Liver (tissue), 8 donors: ENCODE measurements at regions not wholly inside any gene's neighbourhood (a gene's known extent, or its start where the extent isn't known, plus 50 kb on each side); places are given as distances from the start of the nearest gene placed in this dataset.

Source experiments
- DNase-seq: peaks from one replicate; pipeline ENCODE4 v3.0.0-alpha.2; 2017; ENCODE audit warnings: low spot score
- H3K27ac ChIP-seq, 2 donors: one replicate each; pipeline ENCODE4 v1.7.0; 2013; ENCODE audit warnings: inconsistent platforms in 2 of 2, low read length in 2 of 2, control low read depth in 1 of 2, low read depth in 1 of 2, mild to moderate bottlenecking in 1 of 2
- H3K27me3 ChIP-seq, 4 donors: one replicate each; pipeline versions ENCODE4 v1.6.1 to v1.7.0; 2013; ENCODE audit warnings: low read length in 3 of 4, inconsistent platforms in 1 of 4, mild to moderate bottlenecking in 1 of 4, moderate library complexity in 1 of 4; ENCODE audit not compliant: control insufficient read depth in 4 of 4, insufficient read depth in 4 of 4
- H3K36me3 ChIP-seq, 4 donors: one replicate each; pipeline versions ENCODE4 v1.6.1 to v1.7.0; 2013; ENCODE audit warnings: low read length in 3 of 4, mild to moderate bottlenecking in 3 of 4, low read depth in 1 of 4, moderate library complexity in 1 of 4; ENCODE audit not compliant: control insufficient read depth in 4 of 4, insufficient read depth in 3 of 4
- H3K4me1 ChIP-seq, 4 donors: one replicate each; pipeline versions ENCODE4 v1.6.1 to v1.7.0; 2013; ENCODE audit warnings: low read length in 3 of 4, mild to moderate bottlenecking in 3 of 4, moderate library complexity in 1 of 4; ENCODE audit not compliant: control insufficient read depth in 4 of 4, insufficient read depth in 4 of 4
- H3K4me3 ChIP-seq, 3 donors: one replicate each; pipeline versions ENCODE4 v1.6.1 to v1.7.0; 2013; ENCODE audit warnings: low read length in 3 of 3, control low read depth in 1 of 3, low read depth in 1 of 3, mild to moderate bottlenecking in 1 of 3
- H3K9ac ChIP-seq, 2 donors: one replicate each; pipeline ENCODE4 v1.7.0; 2013; ENCODE audit warnings: low read length in 2 of 2, mild to moderate bottlenecking in 2 of 2, moderate library complexity in 2 of 2, control low read depth in 1 of 2, low read depth in 1 of 2
- H3K9me3 ChIP-seq, 4 donors: one replicate each; pipeline versions ENCODE4 v1.6.1 to v1.7.0; 2013; ENCODE audit warnings: low read length in 3 of 4; ENCODE audit not compliant: control insufficient read depth in 4 of 4
- EGR1 ChIP-seq, 2 donors: IDR thresholded peaks; 2 replicates each; pipeline ENCODE4 v1.6.1; 2016 to 2018; ENCODE audit warnings: antibody characterized with exemption in 2 of 2, low read depth in 2 of 2
- FOXA1 ChIP-seq: IDR thresholded peaks from 2 replicates; pipeline ENCODE4 v1.6.1; 2016; ENCODE audit warnings: antibody characterized with exemption
- FOXA2 ChIP-seq: IDR thresholded peaks from 2 replicates; pipeline ENCODE4 v1.6.1; 2016; ENCODE audit warnings: antibody characterized with exemption
- HNF4G ChIP-seq: IDR thresholded peaks from 2 replicates; pipeline ENCODE4 v1.6.1; 2016; ENCODE audit warnings: antibody characterized with exemption
- JUND ChIP-seq, 2 donors: IDR thresholded peaks; 2 replicates each; pipeline ENCODE4 v1.6.1; 2016; ENCODE audit warnings: antibody characterized with exemption in 2 of 2
- NR2F2 ChIP-seq: IDR thresholded peaks from 2 replicates; pipeline ENCODE4 v1.6.1; 2016; ENCODE audit warnings: antibody characterized with exemption
- RAD21 ChIP-seq, 2 donors: IDR thresholded peaks; 2 replicates each; pipeline ENCODE4 v1.6.1; 2016; ENCODE audit warnings: antibody characterized with exemption in 2 of 2, mild to moderate bottlenecking in 2 of 2
- RXRA ChIP-seq, 2 donors: IDR thresholded peaks; 2 replicates each; pipeline ENCODE4 v1.6.1; 2017 to 2018; ENCODE audit warnings: antibody characterized with exemption in 2 of 2, mild to moderate bottlenecking in 1 of 2
- SP1 ChIP-seq: IDR thresholded peaks from 2 replicates; pipeline ENCODE4 v1.6.1; 2018; ENCODE audit warnings: antibody characterized with exemption, mild to moderate bottlenecking
- TAF1 ChIP-seq: conservative IDR thresholded peaks from 2 replicates; pipeline ENCODE4 v1.6.1; 2016; ENCODE audit warnings: antibody characterized with exemption, mild to moderate bottlenecking
- YY1 ChIP-seq: IDR thresholded peaks from 2 replicates; pipeline ENCODE4 v1.6.1; 2016; ENCODE audit warnings: antibody characterized with exemption, mild to moderate bottlenecking
- WGBS: extraction: QIAGEN DNeasy Blood & Tissue Kit; methylation state at CpG from one replicate; pipeline ENCODE4 v1.1.7; 2013; 5-methylcytosine and 5-hydroxymethylcytosine counted together
- TF ChIP-seq, protein P1 (sequence below): fragments of 150-350 bp; IDR thresholded peaks from 2 replicates; pipeline ENCODE4 v1.5.1; 2017; ENCODE audit warnings: improper control_type of control experiment, low read depth, low read length; ENCODE audit not compliant: missing input control
- TF ChIP-seq, protein P2 (sequence below): IDR thresholded peaks from 2 replicates; pipeline ENCODE4 v1.6.1; 2016; ENCODE audit warnings: antibody characterized with exemption
- TF ChIP-seq, protein P3 (sequence below): IDR thresholded peaks from 2 replicates; pipeline ENCODE4 v1.6.1; 2016; ENCODE audit warnings: antibody characterized with exemption, mild to moderate bottlenecking
- TF ChIP-seq, protein P4 (sequence below): IDR thresholded peaks from 2 replicates; pipeline ENCODE4 v1.6.1; 2016; ENCODE audit warnings: antibody characterized with exemption
- TF ChIP-seq, protein P5 (sequence below): IDR thresholded peaks from 2 replicates; pipeline ENCODE4 v1.6.1; 2016; ENCODE audit warnings: antibody characterized with exemption
- donor health status: healthy.
- donor health status: healthy.
- donor health status: healthy.
- donor health status: healthy.
- donor health status: healthy.

DNA sequence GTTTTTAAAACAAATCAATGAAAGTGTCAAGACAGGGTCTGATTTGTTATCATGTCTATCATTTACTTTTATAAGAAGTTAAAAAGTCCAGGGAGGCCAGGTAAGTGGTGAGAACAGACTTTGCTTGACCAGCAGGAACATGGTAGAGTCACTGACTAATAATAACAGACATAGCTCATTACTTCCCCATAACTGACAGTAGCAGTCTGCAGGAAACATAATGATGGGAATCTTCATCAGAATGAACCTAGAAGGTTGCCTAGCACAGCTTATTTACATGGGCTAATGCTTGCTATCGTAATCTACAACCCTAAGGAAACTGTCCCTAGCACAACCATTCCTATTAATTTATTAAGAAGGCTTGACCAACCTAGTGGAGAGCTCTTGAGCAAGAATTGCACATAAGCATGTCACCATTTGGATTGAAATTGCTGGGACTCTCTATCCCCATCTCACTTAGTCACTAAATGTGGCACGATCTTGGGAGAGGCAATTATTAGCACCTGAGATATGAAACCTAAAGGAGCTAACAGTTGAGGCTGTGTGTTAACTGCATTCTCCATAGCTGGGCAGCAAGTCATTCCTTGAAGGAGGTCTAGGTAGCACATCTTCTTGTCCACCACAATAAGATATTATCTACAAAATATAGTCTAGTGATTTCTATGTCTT lies 139.6 kb upstream of the ZBTB20 start:
- no peak for DNase-seq

More for the DNA sequence above, 139.6 kb upstream of the ZBTB20 start:
- H3K4me1 ChIP-seq = no peaks in the 10 kb centered on the region
- 85% methylated on average over 2 of the region's 2 CpGs for WGBS
- H3K27ac ChIP-seq = no peak overlapping the region
- no peak for TF ChIP-seq JUND (IDR thresholded peaks at IDR 0.05)
- TF ChIP-seq, protein P1, sequence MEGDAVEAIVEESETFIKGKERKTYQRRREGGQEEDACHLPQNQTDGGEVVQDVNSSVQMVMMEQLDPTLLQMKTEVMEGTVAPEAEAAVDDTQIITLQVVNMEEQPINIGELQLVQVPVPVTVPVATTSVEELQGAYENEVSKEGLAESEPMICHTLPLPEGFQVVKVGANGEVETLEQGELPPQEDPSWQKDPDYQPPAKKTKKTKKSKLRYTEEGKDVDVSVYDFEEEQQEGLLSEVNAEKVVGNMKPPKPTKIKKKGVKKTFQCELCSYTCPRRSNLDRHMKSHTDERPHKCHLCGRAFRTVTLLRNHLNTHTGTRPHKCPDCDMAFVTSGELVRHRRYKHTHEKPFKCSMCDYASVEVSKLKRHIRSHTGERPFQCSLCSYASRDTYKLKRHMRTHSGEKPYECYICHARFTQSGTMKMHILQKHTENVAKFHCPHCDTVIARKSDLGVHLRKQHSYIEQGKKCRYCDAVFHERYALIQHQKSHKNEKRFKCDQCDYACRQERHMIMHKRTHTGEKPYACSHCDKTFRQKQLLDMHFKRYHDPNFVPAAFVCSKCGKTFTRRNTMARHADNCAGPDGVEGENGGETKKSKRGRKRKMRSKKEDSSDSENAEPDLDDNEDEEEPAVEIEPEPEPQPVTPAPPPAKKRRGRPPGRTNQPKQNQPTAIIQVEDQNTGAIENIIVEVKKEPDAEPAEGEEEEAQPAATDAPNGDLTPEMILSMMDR = no peak
- TF ChIP-seq FOXA1 = no peak
- TF ChIP-seq, protein P2, sequence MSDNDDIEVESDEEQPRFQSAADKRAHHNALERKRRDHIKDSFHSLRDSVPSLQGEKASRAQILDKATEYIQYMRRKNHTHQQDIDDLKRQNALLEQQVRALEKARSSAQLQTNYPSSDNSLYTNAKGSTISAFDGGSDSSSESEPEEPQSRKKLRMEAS = no peak
- no peak for TF ChIP-seq TAF1
- TF ChIP-seq, protein P3, sequence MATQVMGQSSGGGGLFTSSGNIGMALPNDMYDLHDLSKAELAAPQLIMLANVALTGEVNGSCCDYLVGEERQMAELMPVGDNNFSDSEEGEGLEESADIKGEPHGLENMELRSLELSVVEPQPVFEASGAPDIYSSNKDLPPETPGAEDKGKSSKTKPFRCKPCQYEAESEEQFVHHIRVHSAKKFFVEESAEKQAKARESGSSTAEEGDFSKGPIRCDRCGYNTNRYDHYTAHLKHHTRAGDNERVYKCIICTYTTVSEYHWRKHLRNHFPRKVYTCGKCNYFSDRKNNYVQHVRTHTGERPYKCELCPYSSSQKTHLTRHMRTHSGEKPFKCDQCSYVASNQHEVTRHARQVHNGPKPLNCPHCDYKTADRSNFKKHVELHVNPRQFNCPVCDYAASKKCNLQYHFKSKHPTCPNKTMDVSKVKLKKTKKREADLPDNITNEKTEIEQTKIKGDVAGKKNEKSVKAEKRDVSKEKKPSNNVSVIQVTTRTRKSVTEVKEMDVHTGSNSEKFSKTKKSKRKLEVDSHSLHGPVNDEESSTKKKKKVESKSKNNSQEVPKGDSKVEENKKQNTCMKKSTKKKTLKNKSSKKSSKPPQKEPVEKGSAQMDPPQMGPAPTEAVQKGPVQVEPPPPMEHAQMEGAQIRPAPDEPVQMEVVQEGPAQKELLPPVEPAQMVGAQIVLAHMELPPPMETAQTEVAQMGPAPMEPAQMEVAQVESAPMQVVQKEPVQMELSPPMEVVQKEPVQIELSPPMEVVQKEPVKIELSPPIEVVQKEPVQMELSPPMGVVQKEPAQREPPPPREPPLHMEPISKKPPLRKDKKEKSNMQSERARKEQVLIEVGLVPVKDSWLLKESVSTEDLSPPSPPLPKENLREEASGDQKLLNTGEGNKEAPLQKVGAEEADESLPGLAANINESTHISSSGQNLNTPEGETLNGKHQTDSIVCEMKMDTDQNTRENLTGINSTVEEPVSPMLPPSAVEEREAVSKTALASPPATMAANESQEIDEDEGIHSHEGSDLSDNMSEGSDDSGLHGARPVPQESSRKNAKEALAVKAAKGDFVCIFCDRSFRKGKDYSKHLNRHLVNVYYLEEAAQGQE = no peak
- TF ChIP-seq NR2F2 = no peak
- TF ChIP-seq RAD21 (IDR thresholded peaks at IDR 0.05) = no peak
- TF ChIP-seq FOXA2 = no peak
- TF ChIP-seq SP1 = no peak
- TF ChIP-seq HNF4G = no peak
- TF ChIP-seq, protein P4, sequence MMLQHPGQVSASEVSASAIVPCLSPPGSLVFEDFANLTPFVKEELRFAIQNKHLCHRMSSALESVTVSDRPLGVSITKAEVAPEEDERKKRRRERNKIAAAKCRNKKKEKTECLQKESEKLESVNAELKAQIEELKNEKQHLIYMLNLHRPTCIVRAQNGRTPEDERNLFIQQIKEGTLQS = no peak
- TF ChIP-seq, protein P5, sequence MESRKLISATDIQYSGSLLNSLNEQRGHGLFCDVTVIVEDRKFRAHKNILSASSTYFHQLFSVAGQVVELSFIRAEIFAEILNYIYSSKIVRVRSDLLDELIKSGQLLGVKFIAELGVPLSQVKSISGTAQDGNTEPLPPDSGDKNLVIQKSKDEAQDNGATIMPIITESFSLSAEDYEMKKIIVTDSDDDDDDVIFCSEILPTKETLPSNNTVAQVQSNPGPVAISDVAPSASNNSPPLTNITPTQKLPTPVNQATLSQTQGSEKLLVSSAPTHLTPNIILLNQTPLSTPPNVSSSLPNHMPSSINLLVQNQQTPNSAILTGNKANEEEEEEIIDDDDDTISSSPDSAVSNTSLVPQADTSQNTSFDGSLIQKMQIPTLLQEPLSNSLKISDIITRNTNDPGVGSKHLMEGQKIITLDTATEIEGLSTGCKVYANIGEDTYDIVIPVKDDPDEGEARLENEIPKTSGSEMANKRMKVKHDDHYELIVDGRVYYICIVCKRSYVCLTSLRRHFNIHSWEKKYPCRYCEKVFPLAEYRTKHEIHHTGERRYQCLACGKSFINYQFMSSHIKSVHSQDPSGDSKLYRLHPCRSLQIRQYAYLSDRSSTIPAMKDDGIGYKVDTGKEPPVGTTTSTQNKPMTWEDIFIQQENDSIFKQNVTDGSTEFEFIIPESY = no peak
- TF ChIP-seq RXRA (IDR thresholded peaks at IDR 0.05) = no peak
- TF ChIP-seq EGR1 (IDR thresholded peaks at IDR 0.05; ENCODE audit: low read depth in 2 of 2) = no peak
- no peak for TF ChIP-seq YY1
- no peak overlapping the region for H3K9ac ChIP-seq
- no peak overlapping the region for H3K4me3 ChIP-seq
- H3K27me3 ChIP-seq = no peaks in the 10 kb centered on the region
- no peaks in the 10 kb centered on the region for H3K9me3 ChIP-seq
- H3K36me3 ChIP-seq = no peaks in the 10 kb centered on the region
